ENCODE measurements at regions not wholly inside any gene's neighbourhood (a gene's known extent, or its start where the extent isn't known, plus 50 kb on each side); places are given as distances from the start of the nearest gene placed in this dataset.

GRCh38 chr16:65745201-65745708 is 621.2 kb upstream of the CDH5 start:
- DNase-seq (ENCODE audit: low read depth in 1 of 2, low spot score in 2 of 2) = no peak
- H2BK20ac ChIP-seq (ENCODE audit: low read length) = no peak overlapping the region
- H4K91ac ChIP-seq (replicated peaks; ENCODE audit: insufficient read length, low read length) = no peak overlapping the region
- FAIRE-seq = no peak
- H3K23me2 ChIP-seq (ENCODE audit: low read depth, low read length) = no peaks in the 10 kb centered on the region; the same call in 1 of the 2 replicates
- no peak overlapping the region for H3K14ac ChIP-seq (ENCODE audit: insufficient read length)
- no peak overlapping the region for H3K18ac ChIP-seq (ENCODE audit: extremely low read depth, low read length)
- H2BK120ac ChIP-seq (replicated peaks; ENCODE audit: low read depth, low read length) = no peak overlapping the region
- H2BK5ac ChIP-seq (ENCODE audit: low read depth, low read length) = no peak overlapping the region
- no peaks in the 10 kb centered on the region for H4K20me1 ChIP-seq (replicated peaks in 1 of 2; ENCODE audit: control insufficient read depth in 1 of 2, insufficient read depth in 2 of 2, low read length in 2 of 2)
- H3K4me3 ChIP-seq (ENCODE audit: extremely low read depth in 1 of 4, insufficient read depth in 2 of 4, low read depth in 3 of 4, low read length in 4 of 4) = no peak overlapping the region
- H3K56ac ChIP-seq (replicated peaks; ENCODE audit: insufficient read length, low read depth, low read length) = no peak overlapping the region
- no peaks in the 10 kb centered on the region for H3K79me2 ChIP-seq (ENCODE audit: control insufficient read depth in 1 of 2, insufficient read depth in 2 of 2, low read length in 2 of 2)
- H3K9ac ChIP-seq (replicated peaks in 1 of 4; ENCODE audit: extremely low read depth in 1 of 4, low read depth in 3 of 4, low read length in 3 of 4) = no peak overlapping the region
- ChIA-PET CTCF (ENCODE audit: partially characterized antibody) (interaction anchor here (0.6 kb wide), 1 partner anchor 46 kb away, joined by 3 read pairs; no protein-coding TSS in a partner anchor), POLR2A (ENCODE audit: partially characterized antibody) (no interaction called here)
- no peaks in the 10 kb centered on the region for H3K79me1 ChIP-seq (ENCODE audit: low read depth, low read length)
- no peak overlapping the region for H4K8ac ChIP-seq (ENCODE audit: extremely low read depth, insufficient read depth, low read length)
- H2BK15ac ChIP-seq (ENCODE audit: low read length) = no peak overlapping the region
- H3K23ac ChIP-seq (ENCODE audit: insufficient read length) = no peak overlapping the region
- no peak overlapping the region for H2AFZ ChIP-seq (ENCODE audit: low read length)
- H3K4me2 ChIP-seq (ENCODE audit: insufficient read depth in 1 of 2, low read depth in 2 of 2, low read length in 2 of 2) = no peak overlapping the region
- no peaks in the 10 kb centered on the region for H3K36me3 ChIP-seq (ENCODE audit: control insufficient read depth in 2 of 4, insufficient read depth in 4 of 4, low read length in 3 of 4)
- H4K5ac ChIP-seq (ENCODE audit: insufficient read length, low read depth, low read length) = no peak overlapping the region
- H3K9me3 ChIP-seq (ENCODE audit: insufficient read depth in 2 of 2, low read depth in 1 of 2, low read length in 1 of 2) = no peaks in the 10 kb centered on the region
- no peak overlapping the region for H2AK5ac ChIP-seq (ENCODE audit: low read depth, low read length)
- H3K4ac ChIP-seq (replicated peaks; ENCODE audit: insufficient read length, low read depth, low read length) = no peak overlapping the region
- WGBS, 2 experiments (ENCODE audit: extremely low coverage in 1 of 2, insufficient coverage in 1 of 2, insufficient read length in 1 of 2, insufficient replicate concordance in 2 of 2, low coverage in 1 of 2, low lambda C conversion rate in 2 of 2, missing lambda C conversion rate in 1 of 2) = 100% methylated on average over 1 of the region's 1 CpG; no CpG with 5 or more reads in 1 of the 2 experiments
- H3K4me1 ChIP-seq (replicated peaks in 1 of 4; ENCODE audit: control insufficient read depth in 3 of 4, insufficient read depth in 4 of 4, low read length in 3 of 4) = peaks cover 0 to 4% (median 0%) of the 10 kb centered on the region in 4 experiments; a peak in 2 of 7 replicates
- no peak overlapping the region for H2BK12ac ChIP-seq (ENCODE audit: low read depth, low read length)
- H3K27me3 ChIP-seq (replicated peaks in 1 of 4; ENCODE audit: control insufficient read depth in 3 of 4, extremely low read depth in 1 of 4, insufficient read depth in 3 of 4, low read length in 3 of 4) = no peaks in the 10 kb centered on the region
- no peak overlapping the region for H3K27ac ChIP-seq (ENCODE audit: low read depth, low read length)
- TF ChIP-seq RFX5 (IDR thresholded peaks at IDR 0.05; ENCODE audit: borderline replicate concordance, low read depth, low read length) (no peak), RAD21 (IDR thresholded peaks at IDR 0.05 in 1 of 2, conservative IDR thresholded peaks at IDR 0.05 in 1 of 2; ENCODE audit: low read depth in 2 of 2, low read length in 2 of 2) (no peak), E2F6 (IDR thresholded peaks at IDR 0.05) (no peak), NRF1 (IDR thresholded peaks at IDR 0.05; ENCODE audit: low read depth, low read length) (no peak), JUN (IDR thresholded peaks at IDR 0.05; ENCODE audit: low read depth, low read length) (no peak), SP4 (IDR thresholded peaks at IDR 0.05; ENCODE audit: low read length) (no peak), POU5F1 (IDR thresholded peaks at IDR 0.05; ENCODE audit: low read depth, low read length) (no peak), BCL11A (IDR thresholded peaks at IDR 0.05; ENCODE audit: low read depth in 2 of 2, low read length in 2 of 2) (no peak), SIN3A (conservative IDR thresholded peaks at IDR 0.05 in 1 of 2, IDR thresholded peaks at IDR 0.05 in 1 of 2; ENCODE audit: low read depth in 1 of 2, low read length in 2 of 2) (no peak), SAP30 (IDR thresholded peaks at IDR 0.05; ENCODE audit: insufficient read depth, insufficient replicate concordance, low read length) (no peak), ASH2L (IDR thresholded peaks at IDR 0.05; ENCODE audit: low read length) (no peak), SP1 (IDR thresholded peaks at IDR 0.05; ENCODE audit: low read depth, low read length) (no peak), KDM4A (IDR thresholded peaks at IDR 0.05; ENCODE audit: low read depth, low read length, severe bottlenecking) (no peak), RXRA (IDR thresholded peaks at IDR 0.05; ENCODE audit: insufficient read depth, low read depth, low read length) (no peak)

Data from H1 (cell line).